ENCODE measurements at regions not wholly inside any gene's neighbourhood (a gene's known extent, or its start where the extent isn't known, plus 50 kb on each side); places are given as distances from the start of the nearest gene placed in this dataset.

- TF ChIP-seq CTCF (conservative IDR thresholded peaks at IDR 0.05) (no peak), EZH2 (IDR thresholded peaks at IDR 0.05; ENCODE audit: low read depth) (no peak)
Observed at GRCh38 chr1:209198961-209199750, 384.4 kb upstream of the CAMK1G start.

Measured in PC-9 (cell line).